Nephron progenitor cell (in vitro differentiated cells): ENCODE measurements at regions not wholly inside any gene's neighbourhood (a gene's known extent, or its start where the extent isn't known, plus 50 kb on each side); places are given as distances from the start of the nearest gene placed in this dataset.

Source experiments
- DNase-seq: peaks from one replicate; pipeline ENCODE4 v3.0.0; 2021
- H3K27ac Mint-ChIP-seq: 2 replicates; pipeline ENCODE4 v1.8.0; 2021; ENCODE audit warnings: mild to moderate bottlenecking, moderate library complexity, mixed read lengths
- H3K27me3 Mint-ChIP-seq: 2 replicates; pipeline ENCODE4 v1.8.0; 2021; ENCODE audit warnings: mild to moderate bottlenecking, low read depth, mixed read lengths; ENCODE audit not compliant: poor library complexity
- H3K36me3 Mint-ChIP-seq: 2 replicates; pipeline ENCODE4 v1.8.0; 2021; ENCODE audit warnings: low read depth, mixed read lengths
- H3K4me1 Mint-ChIP-seq: 2 replicates; pipeline ENCODE4 v1.8.0; 2021; ENCODE audit warnings: mixed read lengths
- H3K4me3 Mint-ChIP-seq: 2 replicates; pipeline ENCODE4 v1.8.0; 2021; ENCODE audit warnings: mild to moderate bottlenecking, moderate library complexity, mixed read lengths
- H3K9me3 Mint-ChIP-seq: 2 replicates; pipeline ENCODE4 v1.8.0; 2021; ENCODE audit warnings: mild to moderate bottlenecking, moderate library complexity, mixed read lengths
- CTCF ChIP-seq: fragments of 200-600 bp; sonication (generic); IDR thresholded peaks from 2 replicates; pipeline ENCODE4 v1.5.0; 2021; ENCODE audit warnings: antibody characterized with exemption

- Mint-ChIP-seq H3K27me3 (peaks cover 15% of the 10 kb centered on the region), H3K9me3 (peaks cover 36% of the 10 kb centered on the region), H3K4me1 (peaks cover 21% of the 10 kb centered on the region), H3K4me3 (no peak overlapping the region), H3K27ac (peak overlapping the region; percentile 84), H3K36me3 (peaks cover 12% of the 10 kb centered on the region)
- TF ChIP-seq CTCF = no peak
- no peak for DNase-seq
These were observed 451.7 kb downstream of the AGTPBP1 start for GRCh38 chr9:85290019-85290418.

- peaks cover 12% of the 10 kb centered on the region for H3K27me3 Mint-ChIP-seq
- peaks cover 12% of the 10 kb centered on the region for H3K36me3 Mint-ChIP-seq
- TF ChIP-seq CTCF = no peak
These were observed 452.6 kb downstream of the AGTPBP1 start for GRCh38 chr9:85289142-85289541.

GRCh38 chr9:85283421-85283820 is 458.3 kb downstream of the AGTPBP1 start:
- Mint-ChIP-seq H3K27ac (no peak overlapping the region), H3K36me3 (peaks cover 15% of the 10 kb centered on the region), H3K27me3 (peaks cover 12% of the 10 kb centered on the region), H3K9me3 (peaks cover 21% of the 10 kb centered on the region), H3K4me1 (peaks cover 6% of the 10 kb centered on the region), H3K4me3 (no peak overlapping the region)
- DNase-seq = no peak
- TF ChIP-seq CTCF = no peak

More at GRCh38 chr9:85289142-85289541, 452.6 kb downstream of the AGTPBP1 start:
- Mint-ChIP-seq H3K27ac (no peak overlapping the region), H3K4me3 (no peak overlapping the region), H3K9me3 (peaks cover 31% of the 10 kb centered on the region), H3K4me1 (peaks cover 21% of the 10 kb centered on the region)
- DNase-seq = no peak

- H3K4me3 Mint-ChIP-seq = no peak overlapping the region
- no peak for DNase-seq
- H3K27me3 Mint-ChIP-seq = peaks cover 7% of the 10 kb centered on the region
- H3K4me1 Mint-ChIP-seq = peaks cover 19% of the 10 kb centered on the region
- no peak overlapping the region for H3K27ac Mint-ChIP-seq
- no peak for TF ChIP-seq CTCF
- peaks cover 14% of the 10 kb centered on the region for H3K9me3 Mint-ChIP-seq
- peaks cover 5% of the 10 kb centered on the region for H3K36me3 Mint-ChIP-seq
These were observed 463.0 kb downstream of the AGTPBP1 start for GRCh38 chr9:85278769-85279168.

- Mint-ChIP-seq H3K4me3 (no peak overlapping the region), H3K27ac (no peak overlapping the region), H3K9me3 (peaks cover 18% of the 10 kb centered on the region), H3K27me3 (peaks cover 3% of the 10 kb centered on the region), H3K36me3 (peaks cover 5% of the 10 kb centered on the region), H3K4me1 (peaks cover 19% of the 10 kb centered on the region)
- no peak for TF ChIP-seq CTCF
- DNase-seq = no peak
These were observed 465.0 kb downstream of the AGTPBP1 start for GRCh38 chr9:85276741-85277140.

- Mint-ChIP-seq H3K4me3 (no peak overlapping the region), H3K27ac (no peak overlapping the region), H3K36me3 (no peaks in the 10 kb centered on the region), H3K27me3 (peaks cover 3% of the 10 kb centered on the region), H3K9me3 (peaks cover 4% of the 10 kb centered on the region), H3K4me1 (peaks cover 33% of the 10 kb centered on the region)
- TF ChIP-seq CTCF = no peak
- DNase-seq = no peak
These were observed 471.9 kb downstream of the AGTPBP1 start for GRCh38 chr9:85269811-85270210.
